DOHH2 (cell line): ENCODE measurements at regions not wholly inside any gene's neighbourhood (a gene's known extent, or its start where the extent isn't known, plus 50 kb on each side); places are given as distances from the start of the nearest gene placed in this dataset.

ENCODE experiments used
- EZH2phosphoT487 ChIP-seq: fragments of 200-600 bp; sonication (generic); IDR thresholded peaks from 2 replicates; pipeline ENCODE4 v1.6.1; 2017; ENCODE audit warnings: borderline replicate concordance, mild to moderate bottlenecking, antibody characterized with exemption, low read length, moderate library complexity, mixed read lengths
- TF ChIP-seq, protein P1 (sequence below): fragments of 200-600 bp; sonication (generic); IDR thresholded peaks from one replicate; pipeline ENCODE4 v1.5.1; 2014; ENCODE audit warnings: antibody characterized with exemption, mild to moderate bottlenecking, low read depth, low read length; ENCODE audit not compliant: poor library complexity, severe bottlenecking

DNA sequence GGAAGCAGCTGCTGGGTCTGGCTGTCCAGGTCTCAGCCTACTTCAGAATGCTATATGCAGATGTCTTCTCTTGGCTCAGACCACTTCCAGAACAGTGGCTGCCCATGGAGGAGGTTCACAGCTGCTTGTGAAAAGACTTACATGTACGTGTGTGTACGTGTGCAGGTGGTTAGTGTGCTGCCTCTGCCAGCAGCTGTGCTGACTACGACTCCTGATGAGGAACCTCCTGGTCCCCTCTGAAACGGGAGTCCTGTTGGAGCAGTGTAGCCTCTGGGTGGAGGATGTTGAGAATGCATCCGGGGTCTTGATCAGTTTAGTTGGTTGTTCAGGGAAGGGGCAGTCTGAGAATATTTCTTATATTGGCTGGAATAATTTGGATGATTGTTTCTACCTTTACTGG, 155.9 kb upstream of the WDR1 start:
- TF ChIP-seq, protein P1, sequence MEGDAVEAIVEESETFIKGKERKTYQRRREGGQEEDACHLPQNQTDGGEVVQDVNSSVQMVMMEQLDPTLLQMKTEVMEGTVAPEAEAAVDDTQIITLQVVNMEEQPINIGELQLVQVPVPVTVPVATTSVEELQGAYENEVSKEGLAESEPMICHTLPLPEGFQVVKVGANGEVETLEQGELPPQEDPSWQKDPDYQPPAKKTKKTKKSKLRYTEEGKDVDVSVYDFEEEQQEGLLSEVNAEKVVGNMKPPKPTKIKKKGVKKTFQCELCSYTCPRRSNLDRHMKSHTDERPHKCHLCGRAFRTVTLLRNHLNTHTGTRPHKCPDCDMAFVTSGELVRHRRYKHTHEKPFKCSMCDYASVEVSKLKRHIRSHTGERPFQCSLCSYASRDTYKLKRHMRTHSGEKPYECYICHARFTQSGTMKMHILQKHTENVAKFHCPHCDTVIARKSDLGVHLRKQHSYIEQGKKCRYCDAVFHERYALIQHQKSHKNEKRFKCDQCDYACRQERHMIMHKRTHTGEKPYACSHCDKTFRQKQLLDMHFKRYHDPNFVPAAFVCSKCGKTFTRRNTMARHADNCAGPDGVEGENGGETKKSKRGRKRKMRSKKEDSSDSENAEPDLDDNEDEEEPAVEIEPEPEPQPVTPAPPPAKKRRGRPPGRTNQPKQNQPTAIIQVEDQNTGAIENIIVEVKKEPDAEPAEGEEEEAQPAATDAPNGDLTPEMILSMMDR, result no peak
- no peak for TF ChIP-seq EZH2phosphoT487
